Endothelial cell of umbilical vein (primary cell): ENCODE measurements at regions not wholly inside any gene's neighbourhood (a gene's known extent, or its start where the extent isn't known, plus 50 kb on each side); places are given as distances from the start of the nearest gene placed in this dataset.

Experiments
- BruUV-seq: library from RNA; stranded (reverse); fragments of 400-500 nt; replicated peaks from 2 replicates; lab custom pipeline; 2021; lab: Mats Ljungman, UMichigan
- CTCF ChIA-PET: fragments of 300-600, 350-600 bp; sonication (Branson Sonifier 250); formaldehyde crosslinking; loops from one replicate; lab custom pipeline; 2021; ENCODE audit warnings: antibody characterized with exemption, inconsistent platforms; lab: Charles Lee
- POLR2A ChIA-PET: fragments of 300-600, 350-600 bp; sonication (Branson Sonifier 250); formaldehyde crosslinking; loops from one replicate; lab custom pipeline; 2021; ENCODE audit warnings: antibody characterized with exemption, inconsistent platforms; lab: Charles Lee
- DNase-seq: peaks from one replicate; pipeline ENCODE4 v3.0.0-alpha.2; 2011; ENCODE audit warnings: low read depth, low spot score
- FAIRE-seq: peaks from 2 replicates; lab custom pipeline; 2011; peaks lifted over from hg19 to GRCh38; lab: Jason Lieb, UNC
- H2AFZ ChIP-seq: 2 replicates; pipeline ENCODE4 v1.6.0; 2012; ENCODE audit warnings: low read depth, low read length, control low read depth, inconsistent platforms
- H3K27ac ChIP-seq: 2 replicates; pipeline ENCODE4 v1.5.1; 2011; ENCODE audit warnings: low read depth, mild to moderate bottlenecking, control low read depth, low read length, moderate library complexity; ENCODE audit not compliant: insufficient read depth
- H3K27me3 ChIP-seq, 2 experiments: 2 replicates each; pipeline versions ENCODE4 v1.6.0 to v1.6.1; 2011; ENCODE audit warnings: low read length in 2 of 2, mixed read lengths in 1 of 2; ENCODE audit not compliant: control insufficient read depth in 2 of 2, insufficient read depth in 2 of 2
- H3K36me3 ChIP-seq, 2 experiments: 2 replicates in 1 of 2; 3 replicates in 1 of 2; pipeline ENCODE4 v1.5.1; 2011; ENCODE audit warnings: low read length in 2 of 2, mild to moderate bottlenecking in 1 of 2, moderate library complexity in 1 of 2; ENCODE audit not compliant: control insufficient read depth in 2 of 2, insufficient read depth in 2 of 2; ENCODE audit errors: extremely low read depth in 1 of 2
- H3K4me1 ChIP-seq: 3 replicates; pipeline ENCODE4 v1.5.1; 2011; ENCODE audit warnings: mild to moderate bottlenecking, low read length; ENCODE audit not compliant: control insufficient read depth, insufficient read depth; ENCODE audit errors: extremely low read depth
- H3K4me2 ChIP-seq: 2 replicates; pipeline ENCODE4 v1.6.1; 2011; ENCODE audit warnings: low read length, control low read depth, mixed read lengths; ENCODE audit not compliant: insufficient read depth
- H3K4me3 ChIP-seq, 3 experiments: fragments of 200-600 bp in 1 of 3; sonication (generic), shearing (Covaris generic) in 1 of 3; replicated peaks in 1 of 3; 2 replicates each; pipeline ENCODE4 v1.5.1; 2011 to 2016; ENCODE audit warnings: control low read depth in 3 of 3, low read length in 3 of 3, mild to moderate bottlenecking in 2 of 3, inconsistent platforms in 1 of 3, low read depth in 1 of 3, moderate library complexity in 1 of 3; ENCODE audit not compliant: insufficient read depth in 1 of 3
- H3K79me2 ChIP-seq: 2 replicates; pipeline ENCODE4 v1.6.0; 2012; ENCODE audit warnings: low read length, inconsistent platforms; ENCODE audit not compliant: control insufficient read depth, insufficient read depth
- H3K9ac ChIP-seq: replicated peaks from 2 replicates; pipeline ENCODE3; 2011; ENCODE audit warnings: low read length, control low read depth; ENCODE audit not compliant: insufficient read depth; ENCODE audit errors: extremely low read depth
- H3K9me1 ChIP-seq: replicated peaks from 3 replicates; pipeline ENCODE4 v1.6.0; 2011; ENCODE audit warnings: mild to moderate bottlenecking, low read length; ENCODE audit not compliant: control insufficient read depth, insufficient read depth; ENCODE audit errors: extremely low read depth
- H3K9me3 ChIP-seq: replicated peaks from 2 replicates; pipeline ENCODE4 v1.5.1; 2012; ENCODE audit warnings: low read length, inconsistent platforms; ENCODE audit not compliant: control insufficient read depth, insufficient read depth
- H4K20me1 ChIP-seq: replicated peaks from 2 replicates; pipeline ENCODE3; 2011; ENCODE audit warnings: mild to moderate bottlenecking, low read length; ENCODE audit not compliant: control insufficient read depth, insufficient read depth; ENCODE audit errors: extremely low read depth
- EZH2 ChIP-seq: IDR thresholded peaks from 2 replicates; pipeline ENCODE4 v1.6.1; 2012; ENCODE audit warnings: borderline replicate concordance, low read depth, mild to moderate bottlenecking, moderate library complexity, low read length, inconsistent platforms; ENCODE audit not compliant: severe bottlenecking
- FOS ChIP-seq: IDR thresholded peaks from 2 replicates; pipeline ENCODE4 v1.6.1; 2011; ENCODE audit warnings: mild to moderate bottlenecking, low read length, moderate library complexity, borderline replicate concordance; ENCODE audit not compliant: insufficient read depth
- GATA2 ChIP-seq: IDR thresholded peaks from 2 replicates; pipeline ENCODE4 v1.7.0; 2011; ENCODE audit warnings: low read depth, mild to moderate bottlenecking, moderate library complexity, mixed read lengths, low read length; ENCODE audit not compliant: insufficient read length, insufficient read depth
- JUN ChIP-seq: IDR thresholded peaks from 2 replicates; pipeline ENCODE4 v1.6.1; 2011; ENCODE audit warnings: borderline replicate concordance, low read depth; ENCODE audit not compliant: insufficient read length, insufficient read depth
- MYC ChIP-seq: IDR thresholded peaks from one replicate; pipeline ENCODE4 v1.6.1; 2011; ENCODE audit warnings: mild to moderate bottlenecking, low read depth, low read length
- POLR2A ChIP-seq: IDR thresholded peaks from 2 replicates; pipeline ENCODE4 v1.6.1; 2012; ENCODE audit warnings: low read depth, mild to moderate bottlenecking, control low read depth, low read length
- POLR2AphosphoS5 ChIP-seq: IDR thresholded peaks from 2 replicates; pipeline ENCODE4 v1.6.1; 2012; ENCODE audit warnings: low read depth, mild to moderate bottlenecking, control low read depth, low read length, moderate library complexity; ENCODE audit not compliant: insufficient read depth
- dilution Hi-C: fragments of 300-500 bp; cut with MboI; formaldehyde crosslinking; loops from one replicate; pipeline ENCODE4 v1.15.0; 2019; ENCODE audit warnings: low sequenced_read_pairs; ENCODE audit not compliant: extremely low pct_ligation_motif_present
- intact Hi-C: fragments of 100-400 bp; cut with micrococcal nuclease; formaldehyde crosslinking; loops from one replicate; pipeline ENCODE4 v1.10.0; 2022
- TF ChIP-seq, protein P1 (sequence below): IDR thresholded peaks from 2 replicates; pipeline ENCODE4 v1.6.1; 2011; ENCODE audit not compliant: insufficient read depth, insufficient read length
- TF ChIP-seq, protein P2 (sequence below), 2 donors: IDR thresholded peaks; 1 replicate in 1 of 2; 2 replicates in 1 of 2; pipeline ENCODE4 v1.5.1; 2011; ENCODE audit warnings: low read length in 2 of 2, mild to moderate bottlenecking in 2 of 2, moderate library complexity in 2 of 2, control low read depth in 1 of 2, inconsistent platforms in 1 of 2, low read depth in 1 of 2; ENCODE audit not compliant: insufficient read depth in 1 of 2; ENCODE audit errors: extremely low read depth in 1 of 2

DNA sequence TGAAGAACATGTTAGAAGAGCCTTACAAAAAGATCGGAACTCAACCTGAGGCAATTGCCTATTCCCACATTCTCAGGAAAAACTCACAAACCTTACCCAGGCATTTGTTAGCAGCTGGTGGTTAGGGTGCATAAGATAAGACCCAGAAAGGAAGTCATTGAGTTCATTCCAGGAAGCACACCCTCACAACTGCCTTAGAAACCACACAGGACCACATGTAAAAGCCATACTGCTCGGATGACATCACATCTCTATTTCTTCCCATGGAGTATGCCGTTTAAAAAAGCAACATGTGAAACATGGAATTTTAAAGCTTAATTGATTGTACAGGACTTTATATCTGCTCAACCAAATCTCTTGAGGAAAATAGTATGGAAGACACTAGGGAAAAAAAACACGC is 411.2 kb downstream of the DAD1 start:
- no peak overlapping the region for H3K9ac ChIP-seq
- intact Hi-C loops, result no loop called here
- BruUV-seq, result no TSS peak
- H3K9me1 ChIP-seq, result no peaks in the 10 kb centered on the region
- no peak overlapping the region for H3K4me2 ChIP-seq
- dilution Hi-C loops, result no loop called here
- H3K27me3 ChIP-seq, result peaks cover 18 to 34% of the 10 kb centered on the region in 2 experiments
- no peaks in the 10 kb centered on the region for H4K20me1 ChIP-seq
- no peak overlapping the region for H3K27ac ChIP-seq
- ChIA-PET POLR2A (no interaction called here), CTCF (interaction anchor here (0.9 to 1.9 kb wide), 3 partner anchors 9 to 23 kb away, joined by 3 to 7 read pairs (median 5); no protein-coding TSS in a partner anchor)
- H3K4me3 ChIP-seq, result no peak overlapping the region
- peaks cover 3% of the 10 kb centered on the region for H3K4me1 ChIP-seq
- H3K36me3 ChIP-seq, result no peaks in the 10 kb centered on the region
- peak; percentile 72 for DNase-seq
- H3K9me3 ChIP-seq, result no peaks in the 10 kb centered on the region
- TF ChIP-seq, protein P1, sequence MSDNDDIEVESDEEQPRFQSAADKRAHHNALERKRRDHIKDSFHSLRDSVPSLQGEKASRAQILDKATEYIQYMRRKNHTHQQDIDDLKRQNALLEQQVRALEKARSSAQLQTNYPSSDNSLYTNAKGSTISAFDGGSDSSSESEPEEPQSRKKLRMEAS, result no peak
- TF ChIP-seq EZH2 (no peak), MYC (no peak), FOS (peak; percentile 12), GATA2 (peak; percentile 88), POLR2AphosphoS5 (peak; percentile 24), JUN (no peak), POLR2A (no peak)
- TF ChIP-seq, protein P2, sequence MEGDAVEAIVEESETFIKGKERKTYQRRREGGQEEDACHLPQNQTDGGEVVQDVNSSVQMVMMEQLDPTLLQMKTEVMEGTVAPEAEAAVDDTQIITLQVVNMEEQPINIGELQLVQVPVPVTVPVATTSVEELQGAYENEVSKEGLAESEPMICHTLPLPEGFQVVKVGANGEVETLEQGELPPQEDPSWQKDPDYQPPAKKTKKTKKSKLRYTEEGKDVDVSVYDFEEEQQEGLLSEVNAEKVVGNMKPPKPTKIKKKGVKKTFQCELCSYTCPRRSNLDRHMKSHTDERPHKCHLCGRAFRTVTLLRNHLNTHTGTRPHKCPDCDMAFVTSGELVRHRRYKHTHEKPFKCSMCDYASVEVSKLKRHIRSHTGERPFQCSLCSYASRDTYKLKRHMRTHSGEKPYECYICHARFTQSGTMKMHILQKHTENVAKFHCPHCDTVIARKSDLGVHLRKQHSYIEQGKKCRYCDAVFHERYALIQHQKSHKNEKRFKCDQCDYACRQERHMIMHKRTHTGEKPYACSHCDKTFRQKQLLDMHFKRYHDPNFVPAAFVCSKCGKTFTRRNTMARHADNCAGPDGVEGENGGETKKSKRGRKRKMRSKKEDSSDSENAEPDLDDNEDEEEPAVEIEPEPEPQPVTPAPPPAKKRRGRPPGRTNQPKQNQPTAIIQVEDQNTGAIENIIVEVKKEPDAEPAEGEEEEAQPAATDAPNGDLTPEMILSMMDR (IDR thresholded peaks at IDR 0.05; ENCODE audit: extremely low read depth in 1 of 2, insufficient read depth in 1 of 2, low read depth in 1 of 2, low read length in 2 of 2), result no peak
- no peak overlapping the region for H2AFZ ChIP-seq
- H3K79me2 ChIP-seq, result no peaks in the 10 kb centered on the region
- peak; percentile 79 for FAIRE-seq
